HG03064 (cell line): ENCODE measurements at regions not wholly inside any gene's neighbourhood (a gene's known extent, or its start where the extent isn't known, plus 50 kb on each side); places are given as distances from the start of the nearest gene placed in this dataset.

Experiments used
- ATAC-seq: cut with Tn5 transposase; IDR thresholded peaks from one replicate; pipeline ENCODE4 v1.9.1; 2021; ENCODE audit warnings: low read depth; ENCODE audit not compliant: unreplicated experiment

- no peak for ATAC-seq
Measured at GRCh38 chr4:31334086-31334910, 614.1 kb downstream of the PCDH7 start.

GRCh38 chr4:31338000-31338399, 617.8 kb downstream of the PCDH7 start:
- no peak for ATAC-seq

- no peak for ATAC-seq
Measured at GRCh38 chr4:31341601-31342359, 621.6 kb downstream of the PCDH7 start.

GRCh38 chr4:31343061-31343460, 622.9 kb downstream of the PCDH7 start:
- no peak for ATAC-seq

GRCh38 chr4:31349907-31350306, 629.7 kb downstream of the PCDH7 start:
- no peak for ATAC-seq

GRCh38 chr4:31351695-31352094, 631.5 kb downstream of the PCDH7 start:
- ATAC-seq, result no peak

GRCh38 chr4:31356839-31357238, 636.7 kb downstream of the PCDH7 start:
- no peak for ATAC-seq

- no peak for ATAC-seq
Measured at GRCh38 chr4:31360786-31361185, 640.6 kb downstream of the PCDH7 start.

GRCh38 chr4:31362756-31363155, 642.6 kb downstream of the PCDH7 start:
- ATAC-seq, result no peak

- ATAC-seq, result no peak
Measured at GRCh38 chr4:31365006-31365690, 645.0 kb downstream of the PCDH7 start.

- ATAC-seq, result no peak
Measured at GRCh38 chr4:31366041-31366440, 645.9 kb downstream of the PCDH7 start.

GRCh38 chr4:31370866-31371465, 650.8 kb downstream of the PCDH7 start:
- no peak for ATAC-seq

GRCh38 chr4:31374256-31374960, 654.2 kb downstream of the PCDH7 start:
- ATAC-seq, result no peak

GRCh38 chr4:31375936-31376335, 655.8 kb downstream of the PCDH7 start:
- ATAC-seq, result no peak

GRCh38 chr4:31379364-31379763, 659.2 kb downstream of the PCDH7 start:
- ATAC-seq, result no peak

GRCh38 chr4:31383767-31384166, 663.6 kb downstream of the PCDH7 start:
- no peak for ATAC-seq

- no peak for ATAC-seq
Measured at GRCh38 chr4:31390849-31391248, 670.7 kb downstream of the PCDH7 start.

GRCh38 chr4:31391976-31392375, 671.8 kb downstream of the PCDH7 start:
- ATAC-seq, result no peak

- ATAC-seq, result no peak
Measured at GRCh38 chr4:31392923-31393322, 672.8 kb downstream of the PCDH7 start.

- ATAC-seq, result no peak
Measured at GRCh38 chr4:31408121-31408520, 688.0 kb downstream of the PCDH7 start.
